CD4-positive, alpha-beta T cell treated with Interleukin-4 for 4 hours (primary cell): ENCODE measurements at regions not wholly inside any gene's neighbourhood (a gene's known extent, or its start where the extent isn't known, plus 50 kb on each side); places are given as distances from the start of the nearest gene placed in this dataset.

Experiments used
- DNase-seq: peaks from one replicate; pipeline ENCODE4 v3.0.0-alpha.2; 2020

DNA sequence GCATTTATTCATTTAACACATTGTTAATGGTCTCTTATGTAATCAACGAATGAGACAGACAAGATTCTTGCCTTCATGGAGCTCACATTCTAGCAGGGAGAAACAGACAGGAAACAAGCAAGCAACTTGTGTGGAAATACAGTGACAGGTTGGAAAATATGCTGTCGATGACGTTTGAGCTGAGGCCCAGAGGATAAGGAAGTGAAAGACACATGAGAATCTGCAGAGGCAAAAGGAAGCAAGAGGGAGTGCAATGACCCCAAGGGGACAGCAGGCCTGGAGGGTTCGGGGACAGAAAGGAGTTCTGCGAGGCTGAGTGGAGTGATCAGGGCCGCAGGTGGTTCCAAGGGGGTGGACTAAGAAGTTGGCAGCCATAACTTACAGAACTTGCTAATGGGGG is 60.6 kb upstream of the AKT3 start:
- no peak for DNase-seq

DNA sequence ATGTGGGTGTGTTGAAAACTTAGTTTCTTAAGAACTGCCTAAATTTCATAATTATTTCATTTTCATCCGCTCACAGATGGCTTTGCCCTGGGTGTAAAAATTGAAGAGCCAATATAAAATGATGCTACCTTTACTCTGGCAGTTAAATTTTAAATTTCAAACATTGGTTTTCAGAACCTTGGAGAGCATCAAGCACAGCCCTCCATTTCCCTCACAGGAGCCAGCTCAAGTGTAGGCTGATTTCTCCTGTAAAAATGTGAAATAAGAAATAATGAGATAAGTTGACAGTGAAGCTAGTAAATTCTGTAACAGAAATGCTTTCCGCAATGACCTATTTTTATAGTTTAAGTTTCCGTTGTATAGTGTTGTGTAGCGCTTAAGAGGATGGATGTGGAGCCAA is 53.9 kb upstream of the AKT3 start:
- no peak for DNase-seq

DNA sequence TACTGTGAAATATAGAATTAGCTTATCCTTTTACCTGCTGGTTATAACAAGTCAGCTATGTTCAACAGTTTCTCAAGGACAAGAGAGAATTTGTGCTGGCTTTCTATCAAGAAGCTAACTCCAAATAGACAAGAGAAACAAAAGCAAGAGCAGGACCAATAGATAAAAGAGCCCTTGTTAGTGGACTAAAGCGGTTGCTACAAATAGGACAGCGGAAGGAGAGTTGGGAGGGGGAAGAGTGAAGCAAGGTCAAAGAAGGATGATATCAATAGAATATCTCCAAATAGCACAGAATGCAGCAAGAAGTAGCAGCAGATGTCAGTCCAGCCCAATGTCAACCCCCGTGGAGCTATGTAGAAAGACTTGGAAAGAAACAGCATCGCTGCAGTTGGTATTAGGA is 53.0 kb upstream of the AKT3 start:
- DNase-seq = no peak

DNA sequence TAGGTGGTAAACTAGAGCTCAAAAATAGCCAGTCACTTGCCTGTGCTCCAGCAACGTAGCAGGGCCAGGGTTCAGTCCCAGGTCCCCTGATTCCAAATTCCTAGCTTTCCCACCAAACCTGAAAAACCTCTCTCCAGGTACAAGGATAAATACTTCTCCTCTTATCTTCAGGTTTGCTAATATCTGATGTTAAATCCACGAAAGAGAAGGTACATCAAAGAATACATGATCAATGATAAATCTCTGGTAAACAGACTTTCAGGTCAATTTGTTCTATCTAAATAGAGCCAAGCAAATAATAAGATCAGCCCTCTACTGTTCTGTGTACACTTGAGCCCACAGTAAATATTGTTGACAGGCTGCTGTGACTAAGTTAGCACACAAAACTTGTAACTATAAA is 52.1 kb upstream of the AKT3 start:
- no peak for DNase-seq
